HG02759 (cell line): ENCODE measurements at regions not wholly inside any gene's neighbourhood (a gene's known extent, or its start where the extent isn't known, plus 50 kb on each side); places are given as distances from the start of the nearest gene placed in this dataset.

Source experiments
- ATAC-seq: cut with Tn5 transposase; IDR thresholded peaks from one replicate; pipeline ENCODE4 v1.9.1; 2021; ENCODE audit warnings: mild to moderate bottlenecking, moderate library complexity; ENCODE audit not compliant: unreplicated experiment

- no peak for ATAC-seq
Observed at GRCh38 chr14:36083317-36083716, 93.2 kb downstream of the PTCSC3 start.

- ATAC-seq = no peak
Observed at GRCh38 chr14:36078080-36078479, 98.4 kb downstream of the PTCSC3 start.

GRCh38 chr14:36076197-36076596 lies 100.3 kb downstream of the PTCSC3 start:
- ATAC-seq = no peak

- ATAC-seq = no peak
Observed at GRCh38 chr14:36075203-36075602, 101.3 kb downstream of the PTCSC3 start.

GRCh38 chr14:36070720-36071043 lies 105.8 kb downstream of the PTCSC3 start:
- ATAC-seq = no peak

GRCh38 chr14:36070031-36070719 lies 106.3 kb downstream of the PTCSC3 start:
- peak; percentile 74 for ATAC-seq

GRCh38 chr14:36069535-36069900 lies 107.0 kb downstream of the PTCSC3 start:
- peak; percentile 73 for ATAC-seq

- peak; percentile 11 for ATAC-seq
Observed at GRCh38 chr14:36068777-36069534, 107.6 kb downstream of the PTCSC3 start.

- ATAC-seq = no peak
Observed at GRCh38 chr14:36067428-36068187, 108.9 kb downstream of the PTCSC3 start.

GRCh38 chr14:36066636-36067035 lies 109.9 kb downstream of the PTCSC3 start:
- no peak for ATAC-seq

- no peak for ATAC-seq
Observed at GRCh38 chr14:36065831-36066230, 110.7 kb downstream of the PTCSC3 start.

- ATAC-seq = no peak
Observed at GRCh38 chr14:36059531-36059930, 117.0 kb downstream of the PTCSC3 start.

- no peak for ATAC-seq
Observed at GRCh38 chr14:36057452-36058116, 118.9 kb downstream of the PTCSC3 start.

- ATAC-seq = no peak
Observed at GRCh38 chr14:36056845-36057244, 119.7 kb downstream of the PTCSC3 start.

GRCh38 chr14:36055681-36056225 lies 120.8 kb downstream of the PTCSC3 start:
- ATAC-seq = no peak

GRCh38 chr14:36055052-36055378 lies 121.5 kb downstream of the PTCSC3 start:
- ATAC-seq = no peak

- ATAC-seq = no peak
Observed at GRCh38 chr14:36054353-36055051, 122.0 kb downstream of the PTCSC3 start.

GRCh38 chr14:36052681-36053080 lies 123.8 kb downstream of the PTCSC3 start:
- no peak for ATAC-seq

GRCh38 chr14:36052063-36052462 lies 124.5 kb downstream of the PTCSC3 start:
- no peak for ATAC-seq

GRCh38 chr14:36048667-36049066 lies 127.9 kb downstream of the PTCSC3 start:
- no peak for ATAC-seq

GRCh38 chr14:36047912-36048311 lies 128.6 kb downstream of the PTCSC3 start:
- no peak for ATAC-seq
